H54 (cell line): ENCODE measurements at regions not wholly inside any gene's neighbourhood (a gene's known extent, or its start where the extent isn't known, plus 50 kb on each side); places are given as distances from the start of the nearest gene placed in this dataset.
A peak's percentile ranks its signal among the peaks of the same experiment; 100 is the strongest.
"Not testable (repeated sequence)": the region's sequence is repeated elsewhere in the genome, so short reads cannot be mapped to it uniquely, and the experiment has no call there.

ENCODE experiments used
- DNase-seq: peaks from one replicate; pipeline ENCODE4 v3.0.0; 2011; ENCODE audit warnings: low spot score, mixed read lengths; ENCODE audit not compliant: insufficient read length
- FAIRE-seq: peaks from 3 replicates; lab custom pipeline; 2011; peaks lifted over from hg19 to GRCh38; lab: Jason Lieb, UNC
- POLR2A ChIP-seq: IDR thresholded peaks from 2 replicates; pipeline ENCODE4 v1.6.1; 2011; ENCODE audit warnings: low read depth, mild to moderate bottlenecking, low read length

- FAIRE-seq, result no peak
- TF ChIP-seq POLR2A, result no peak
Observed at GRCh38 chr2:142306131-142306530, 175.3 kb upstream of the LRP1B start.

GRCh38 chr2:142300517-142300916, 169.7 kb upstream of the LRP1B start:
- FAIRE-seq (no peak), DNase-seq (no peak)
- no peak for TF ChIP-seq POLR2A

More at GRCh38 chr2:142306131-142306530, 175.3 kb upstream of the LRP1B start:
- DNase-seq, result no peak

GRCh38 chr2:142299021-142299420, 168.2 kb upstream of the LRP1B start:
- DNase-seq (no peak), FAIRE-seq (no peak)
- no peak for TF ChIP-seq POLR2A

GRCh38 chr2:142294225-142294624, 163.4 kb upstream of the LRP1B start:
- no peak for TF ChIP-seq POLR2A
- no peak for FAIRE-seq
- no peak for DNase-seq

- no peak for TF ChIP-seq POLR2A
- peak; percentile 66 for FAIRE-seq
- peak; percentile 9 for DNase-seq
Observed at GRCh38 chr2:142291969-142292368, 161.2 kb upstream of the LRP1B start.

GRCh38 chr2:142290931-142291330, 160.1 kb upstream of the LRP1B start:
- FAIRE-seq, result no peak

GRCh38 chr2:142286618-142287017, 155.8 kb upstream of the LRP1B start:
- TF ChIP-seq POLR2A, result no peak
- DNase-seq, result no peak
- peak; percentile 74 for FAIRE-seq

More at GRCh38 chr2:142290931-142291330, 160.1 kb upstream of the LRP1B start:
- no peak for TF ChIP-seq POLR2A
- no peak for DNase-seq

GRCh38 chr2:142285480-142285879, 154.7 kb upstream of the LRP1B start:
- no peak for TF ChIP-seq POLR2A
- no peak for DNase-seq
- FAIRE-seq, result no peak

GRCh38 chr2:142284336-142284735, 153.5 kb upstream of the LRP1B start:
- DNase-seq, FAIRE-seq: not testable (repeated sequence)

- DNase-seq, result no peak
- FAIRE-seq, result no peak
- TF ChIP-seq POLR2A, result no peak
Observed at GRCh38 chr2:142280831-142281230, 150.0 kb upstream of the LRP1B start.

- DNase-seq, result no peak
- no peak for FAIRE-seq
- TF ChIP-seq POLR2A, result no peak
Observed at GRCh38 chr2:142270990-142271389, 140.2 kb upstream of the LRP1B start.

- TF ChIP-seq POLR2A, result no peak
- DNase-seq (no peak), FAIRE-seq (no peak)
Observed at GRCh38 chr2:142270291-142270690, 139.5 kb upstream of the LRP1B start.

GRCh38 chr2:142259356-142259755, 128.5 kb upstream of the LRP1B start:
- DNase-seq (no peak), FAIRE-seq (no peak)
- TF ChIP-seq POLR2A, result no peak

- no peak for FAIRE-seq
- no peak for TF ChIP-seq POLR2A
- DNase-seq, result no peak
Observed at GRCh38 chr2:142254031-142254430, 123.2 kb upstream of the LRP1B start.

GRCh38 chr2:142241016-142241415, 110.2 kb upstream of the LRP1B start:
- FAIRE-seq (no peak), DNase-seq (no peak)
- TF ChIP-seq POLR2A, result no peak

GRCh38 chr2:142236181-142236580, 105.4 kb upstream of the LRP1B start:
- FAIRE-seq (no peak), DNase-seq (no peak)
- TF ChIP-seq POLR2A, result no peak
